K562 (cell line): ENCODE measurements at regions not wholly inside any gene's neighbourhood (a gene's known extent, or its start where the extent isn't known, plus 50 kb on each side); places are given as distances from the start of the nearest gene placed in this dataset.

Experiments
- ATAC-seq: fragments of 200-7000 bp; cut with Tn5 transposase; 3 replicates; pipeline ENCODE4 v1.9.1; 2020; ENCODE audit warnings: moderate library complexity
- BruUV-seq: library from RNA; stranded (reverse); fragments of 400-500 nt; replicated peaks from 2 replicates; lab custom pipeline; 2021; lab: Mats Ljungman, UMichigan
- CTCF ChIA-PET: fragments of 300-600 bp; formaldehyde crosslinking; extraction: SDS; loops from one replicate; lab custom pipeline; 2021; ENCODE audit warnings: low intra/inter-chr PET ratio; lab: Yijun Ruan, JAX
- POLR2A ChIA-PET: fragments of 300-600, 350-650 bp; sonication (Branson Sonifier 250); formaldehyde crosslinking; extraction: SDS; loops from one replicate; lab custom pipeline; 2021; ENCODE audit warnings: antibody characterized with exemption, inconsistent platforms; lab: Yijun Ruan, JAX
- DNase-seq, 4 experiments: peaks; one replicate each; pipeline versions ENCODE4 v3.0.0 to v3.0.0-alpha.2; 2011 to 2018; ENCODE audit warnings: low spot score in 3 of 4, mixed read lengths in 3 of 4; ENCODE audit errors: extremely low read depth in 1 of 4
- FAIRE-seq: peaks from 2 replicates; lab custom pipeline; 2011; peaks lifted over from hg19 to GRCh38; lab: Jason Lieb, UNC
- H2AFZ ChIP-seq: 2 replicates; pipeline ENCODE4 v1.6.0; 2011; ENCODE audit warnings: low read depth, low read length, control low read depth, inconsistent platforms
- H3K27ac ChIP-seq: fragments of 200-600 bp; 3 replicates; pipeline ENCODE4 v1.8.0; 2011; ENCODE audit warnings: low read depth, mild to moderate bottlenecking, control low read depth, inconsistent platforms, low read length, moderate library complexity, mixed read lengths; ENCODE audit errors: extremely low read depth
- H3K27me3 ChIP-seq, 2 experiments: fragments of 300-600 bp in 1 of 2; 2 replicates in 1 of 2; 3 replicates in 1 of 2; pipeline versions ENCODE4 v1.6.0 to v1.8.0; 2011; ENCODE audit warnings: inconsistent platforms in 2 of 2, low read length in 2 of 2, mild to moderate bottlenecking in 1 of 2, mixed read lengths in 1 of 2, moderate library complexity in 1 of 2; ENCODE audit not compliant: control insufficient read depth in 2 of 2, insufficient read depth in 2 of 2
- H3K36me3 ChIP-seq: fragments of 300-600 bp; 3 replicates; pipeline ENCODE4 v1.8.0; 2011; ENCODE audit warnings: mild to moderate bottlenecking, low read length, inconsistent platforms; ENCODE audit not compliant: control insufficient read depth, insufficient read depth
- H3K4me1 ChIP-seq, 2 experiments: fragments of 200-600 bp in 1 of 2; replicated peaks in 1 of 2; 2 replicates in 1 of 2; 3 replicates in 1 of 2; pipeline versions ENCODE4 v1.5.1 to v1.8.0; 2011; ENCODE audit warnings: inconsistent platforms in 2 of 2, low read length in 2 of 2, mild to moderate bottlenecking in 1 of 2, mixed read lengths in 1 of 2, moderate library complexity in 1 of 2; ENCODE audit not compliant: control insufficient read depth in 2 of 2, insufficient read depth in 2 of 2
- H3K4me2 ChIP-seq: 2 replicates; pipeline ENCODE4 v1.6.1; 2011; ENCODE audit warnings: low read length, control low read depth, inconsistent platforms, mixed read lengths; ENCODE audit not compliant: insufficient read depth
- H3K4me3 ChIP-seq: fragments of 200-600 bp; sonication (generic), shearing (Covaris generic); 2 replicates; pipeline ENCODE4 v1.5.1; 2016; ENCODE audit warnings: control low read depth, inconsistent platforms
- H3K79me2 ChIP-seq: fragments of 200-600 bp; 3 replicates; pipeline ENCODE4 v1.8.0; 2011; ENCODE audit warnings: low read length, inconsistent platforms; ENCODE audit not compliant: control insufficient read depth, insufficient read depth
- H3K9ac ChIP-seq, 2 experiments: 2 replicates each; pipeline versions ENCODE4 v1.6.0 to v1.6.1; 2011; ENCODE audit warnings: low read depth in 2 of 2, low read length in 2 of 2, control low read depth in 1 of 2, inconsistent platforms in 1 of 2, mild to moderate bottlenecking in 1 of 2, mixed read lengths in 1 of 2; ENCODE audit not compliant: insufficient read depth in 1 of 2
- H3K9me1 ChIP-seq: one replicate; pipeline ENCODE4 v1.6.0; 2011; ENCODE audit warnings: inconsistent platforms, mild to moderate bottlenecking, low read length, moderate library complexity; ENCODE audit not compliant: control insufficient read depth, insufficient read depth
- H3K9me3 ChIP-seq: replicated peaks from 2 replicates; pipeline ENCODE4 v1.5.1; 2011; ENCODE audit warnings: low read depth, low read length, inconsistent platforms; ENCODE audit not compliant: control insufficient read depth, insufficient read depth
- H4K20me1 ChIP-seq: replicated peaks from 2 replicates; pipeline ENCODE4 v1.6.1; 2011; ENCODE audit warnings: low read length, inconsistent platforms, mixed read lengths; ENCODE audit not compliant: control insufficient read depth, insufficient read depth
- C11orf30 ChIP-seq: fragments of 450-650 bp; IDR thresholded peaks from 2 replicates; pipeline ENCODE4 v1.6.1; 2016; ENCODE audit warnings: low read depth, mild to moderate bottlenecking
- HLTF ChIP-seq: fragments of 450-650 bp; IDR thresholded peaks from 2 replicates; pipeline ENCODE4 v1.6.1; 2016
- NFIC ChIP-seq: fragments of 450-650 bp; IDR thresholded peaks from 2 replicates; pipeline ENCODE4 v1.6.1; 2017; ENCODE audit warnings: mild to moderate bottlenecking, inconsistent platforms
- U2AF2 ChIP-seq: fragments of 200-400 bp; formaldehyde crosslinking; optimal IDR thresholded peaks from 2 replicates; pipeline ENCODE3; 2017; ENCODE audit warnings: low read depth, mild to moderate bottlenecking, low read length
- ZNF23 ChIP-seq: fragments of 250-450 bp; sonication (Bioruptor Pico); IDR thresholded peaks from 2 replicates; pipeline ENCODE4 v1.4.0; 2020; ENCODE audit warnings: mild to moderate bottlenecking
- ZNF79 ChIP-seq: fragments of 250-450 bp; sonication (Bioruptor Pico); IDR thresholded peaks from 2 replicates; pipeline ENCODE4 v1.4.0; 2020; ENCODE audit warnings: low read depth, mild to moderate bottlenecking, moderate library complexity
- WGBS: fragments of 100-300 bp; shearing (Covaris generic); methylation state at CpG from one replicate; pipeline ENCODE4 v1.1.6; 2016; ENCODE audit warnings: low coverage, mixed read lengths; ENCODE audit not compliant: insufficient coverage; ENCODE audit errors: missing lambda C conversion rate; 5-methylcytosine and 5-hydroxymethylcytosine counted together
- in situ Hi-C: fragments of 300-500 bp; cut with MboI; formaldehyde crosslinking; loops from 4 replicates; pipeline ENCODE4 v1.15.0; 2018; ENCODE audit warnings: inconsistent platforms, mixed read lengths
- intact Hi-C: fragments of 100-400 bp; cut with micrococcal nuclease; formaldehyde crosslinking; loops from 2 replicates; pipeline ENCODE4 v1.14.2; 2022
- TF ChIP-seq, protein P1 (sequence below): fragments of 250-450 bp; sonication (Bioruptor Pico); IDR thresholded peaks from 2 replicates; pipeline ENCODE4 v1.4.0; 2020; ENCODE audit warnings: mild to moderate bottlenecking, moderate library complexity, borderline replicate concordance

DNA sequence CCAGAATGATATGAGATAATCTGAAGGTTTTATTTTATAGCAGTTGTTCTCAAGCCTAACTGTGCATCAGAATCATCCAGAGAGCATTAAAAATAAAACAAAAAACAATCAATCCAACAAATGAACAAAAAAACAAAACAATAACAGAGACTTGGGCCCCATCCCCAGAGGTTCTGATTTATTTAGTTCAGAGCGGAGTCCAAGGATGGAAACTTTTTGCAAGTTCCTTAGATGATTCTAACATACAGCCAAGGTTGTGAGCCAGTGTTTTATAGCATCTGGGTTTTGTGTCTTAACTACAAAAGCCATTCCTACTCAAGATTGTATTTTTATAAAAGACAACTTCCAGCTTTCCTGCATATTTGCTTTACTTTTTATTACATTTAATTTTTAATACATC lies 59.4 kb upstream of the GRPR start:
- H2AFZ ChIP-seq: no peak overlapping the region
- H3K9ac ChIP-seq: no peak overlapping the region
- H3K9me1 ChIP-seq: no peaks in the 10 kb centered on the region
- ATAC-seq: no peak
- ChIA-PET POLR2A (no interaction called here), CTCF (no interaction called here)
- no peaks in the 10 kb centered on the region for H3K79me2 ChIP-seq
- TF ChIP-seq U2AF2: no peak
- TF ChIP-seq ZNF79: no peak
- no peak for TF ChIP-seq HLTF
- TF ChIP-seq NFIC: no peak
- no peak for TF ChIP-seq ZNF23 (CRISPR knock-in tag)
- TF ChIP-seq, protein P1, sequence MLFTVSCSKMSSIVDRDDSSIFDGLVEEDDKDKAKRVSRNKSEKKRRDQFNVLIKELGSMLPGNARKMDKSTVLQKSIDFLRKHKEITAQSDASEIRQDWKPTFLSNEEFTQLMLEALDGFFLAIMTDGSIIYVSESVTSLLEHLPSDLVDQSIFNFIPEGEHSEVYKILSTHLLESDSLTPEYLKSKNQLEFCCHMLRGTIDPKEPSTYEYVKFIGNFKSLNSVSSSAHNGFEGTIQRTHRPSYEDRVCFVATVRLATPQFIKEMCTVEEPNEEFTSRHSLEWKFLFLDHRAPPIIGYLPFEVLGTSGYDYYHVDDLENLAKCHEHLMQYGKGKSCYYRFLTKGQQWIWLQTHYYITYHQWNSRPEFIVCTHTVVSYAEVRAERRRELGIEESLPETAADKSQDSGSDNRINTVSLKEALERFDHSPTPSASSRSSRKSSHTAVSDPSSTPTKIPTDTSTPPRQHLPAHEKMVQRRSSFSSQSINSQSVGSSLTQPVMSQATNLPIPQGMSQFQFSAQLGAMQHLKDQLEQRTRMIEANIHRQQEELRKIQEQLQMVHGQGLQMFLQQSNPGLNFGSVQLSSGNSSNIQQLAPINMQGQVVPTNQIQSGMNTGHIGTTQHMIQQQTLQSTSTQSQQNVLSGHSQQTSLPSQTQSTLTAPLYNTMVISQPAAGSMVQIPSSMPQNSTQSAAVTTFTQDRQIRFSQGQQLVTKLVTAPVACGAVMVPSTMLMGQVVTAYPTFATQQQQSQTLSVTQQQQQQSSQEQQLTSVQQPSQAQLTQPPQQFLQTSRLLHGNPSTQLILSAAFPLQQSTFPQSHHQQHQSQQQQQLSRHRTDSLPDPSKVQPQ: no peak
- no peak for TF ChIP-seq C11orf30
- intact Hi-C loops (no loop called here), in situ Hi-C loops (no loop called here)
- no peaks in the 10 kb centered on the region for H3K27me3 ChIP-seq
- BruUV-seq: no TSS peak
- no peaks in the 10 kb centered on the region for H4K20me1 ChIP-seq
- 0% methylated on average over 1 of the region's 1 CpG for WGBS
- no peak for FAIRE-seq
- no peak overlapping the region for H3K27ac ChIP-seq
- H3K4me1 ChIP-seq: no peaks in the 10 kb centered on the region
- H3K9me3 ChIP-seq: no peaks in the 10 kb centered on the region
- DNase-seq: no peak
- H3K4me2 ChIP-seq: no peak overlapping the region
- no peak overlapping the region for H3K4me3 ChIP-seq
- H3K36me3 ChIP-seq: no peaks in the 10 kb centered on the region
